Stimulated activated CD4-positive, alpha-beta T cell treated with anti-CD3 and anti-CD28 coated beads, TNF-alpha, amount 100 ng/mL, for 48 hours (primary cell): ENCODE measurements at regions not wholly inside any gene's neighbourhood (a gene's known extent, or its start where the extent isn't known, plus 50 kb on each side); places are given as distances from the start of the nearest gene placed in this dataset.
"Not testable (repeated sequence)": the region's sequence is repeated elsewhere in the genome, so short reads cannot be mapped to it uniquely, and the experiment has no call there.

Experiments used
- DNase-seq, 3 donors: peaks; one replicate each; pipeline ENCODE4 v3.0.0-alpha.2; 2020; ENCODE audit warnings: low read depth in 3 of 3

DNA sequence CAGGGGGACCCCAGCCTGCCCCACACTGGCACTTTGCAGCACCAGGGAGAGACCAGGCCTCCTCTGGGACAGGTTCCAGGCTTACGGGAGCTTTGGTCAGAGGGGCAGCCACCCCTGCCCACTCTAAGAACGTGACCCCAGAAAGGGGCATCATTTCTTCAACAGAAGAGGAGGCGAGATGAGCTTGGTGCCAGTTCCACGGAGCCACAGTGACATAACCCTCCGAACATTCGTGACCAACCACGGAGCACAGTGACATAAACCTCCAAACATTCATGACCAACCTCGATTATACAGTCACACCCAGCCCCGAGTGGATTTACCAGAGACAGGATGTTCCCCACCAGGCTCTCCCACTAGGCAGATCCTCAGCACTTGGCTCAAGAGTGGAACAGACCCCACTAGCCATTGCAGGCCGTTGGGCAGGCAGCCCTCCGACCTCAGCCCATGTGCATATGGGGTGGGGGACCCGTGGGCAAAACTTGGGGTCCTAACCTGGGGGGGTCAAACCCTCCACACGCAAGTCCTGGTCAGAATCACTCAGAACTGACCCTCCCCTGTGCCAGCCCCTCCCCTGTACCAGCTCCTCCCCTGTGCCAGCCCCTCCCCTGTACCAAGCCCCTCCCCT is 112.9 kb downstream of the METRNL start:
- DNase-seq, result no peak

DNA sequence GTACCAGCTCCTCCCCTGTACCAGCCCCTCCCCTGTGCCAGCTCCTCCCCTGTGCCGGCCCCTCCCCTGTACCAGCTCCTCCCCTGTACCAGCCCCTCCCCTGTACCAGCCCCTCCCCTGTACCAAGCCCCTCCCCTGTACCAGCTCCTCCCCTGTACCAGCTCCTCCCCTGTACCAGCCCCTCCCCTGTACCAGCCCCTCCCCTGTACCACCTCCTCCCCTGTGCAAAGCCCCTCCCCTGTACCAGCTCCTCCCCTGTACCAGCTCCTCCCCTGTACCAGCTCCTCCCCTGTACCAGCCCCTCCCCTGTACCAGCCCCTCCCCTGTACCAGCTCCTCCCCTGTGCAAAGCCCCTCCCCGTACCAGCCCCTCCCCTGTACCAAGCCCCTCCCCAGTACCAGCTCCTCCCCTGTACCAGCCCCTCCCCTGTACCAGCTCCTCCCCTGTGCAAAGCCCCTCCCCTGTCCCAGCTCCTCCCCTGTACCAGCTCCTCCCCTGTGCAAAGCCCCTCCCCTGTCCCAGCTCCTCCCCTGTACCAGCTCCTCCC is 113.5 kb downstream of the METRNL start:
- DNase-seq, result not testable (repeated sequence)

DNA sequence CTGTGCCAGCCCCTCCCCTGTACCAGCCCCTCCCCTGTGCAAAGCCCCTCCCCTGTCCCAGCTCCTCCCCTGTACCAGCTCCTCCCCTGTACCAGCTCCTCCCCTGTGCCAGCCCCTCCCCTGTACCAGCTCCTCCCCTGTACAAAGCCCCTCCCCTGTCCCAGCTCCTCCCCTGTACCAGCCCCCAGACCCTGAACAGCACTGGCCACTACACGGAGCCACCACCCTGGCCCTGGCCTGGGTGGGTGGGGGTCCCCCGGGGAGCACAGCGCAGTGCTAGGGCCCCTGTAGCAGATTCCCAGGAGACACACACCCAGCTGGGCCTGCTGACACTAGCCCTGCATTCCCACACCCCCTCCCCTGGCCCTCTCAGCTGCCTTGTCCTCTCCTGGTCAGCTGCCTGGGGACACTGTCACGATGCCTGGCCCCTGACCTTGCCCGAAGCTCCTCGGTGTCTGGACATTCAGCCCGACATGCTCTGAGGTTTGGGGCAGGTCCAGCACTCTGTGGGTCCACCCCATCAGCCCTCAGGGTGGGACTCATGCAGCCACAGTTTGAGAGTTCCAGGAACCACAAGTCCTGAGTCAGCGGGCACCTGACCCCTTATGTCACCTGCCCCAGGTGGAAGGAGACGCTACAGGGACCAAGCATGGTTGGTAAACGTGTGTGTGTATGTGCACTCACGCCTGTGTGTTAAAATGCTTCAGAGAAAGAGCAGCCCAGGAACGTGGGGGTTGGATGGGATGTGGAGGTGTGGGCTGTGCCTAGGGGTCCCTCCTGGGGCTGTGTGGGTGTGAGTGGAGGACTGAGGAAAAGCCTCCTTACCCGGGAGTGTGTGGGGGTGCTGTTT is 114.2 kb downstream of the METRNL start:
- no peak for DNase-seq

DNA sequence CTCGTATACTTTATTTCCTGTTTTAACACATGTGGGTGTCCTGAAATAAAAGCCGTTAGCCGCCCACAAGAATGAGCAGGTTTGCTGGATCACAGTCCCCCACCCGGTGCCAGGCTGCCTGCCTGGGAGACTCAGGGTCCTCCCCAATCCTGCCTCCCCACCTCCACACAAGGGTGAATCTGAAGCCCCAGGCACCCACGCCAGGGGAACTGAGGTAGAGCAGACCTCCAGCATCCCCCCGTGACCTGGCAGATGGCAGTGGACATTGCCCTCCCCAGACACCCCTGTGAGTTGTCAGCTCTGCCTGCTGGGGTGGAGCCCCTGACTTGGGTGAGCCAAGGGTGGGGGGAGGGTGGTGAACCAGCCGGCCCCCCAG is 114.8 kb downstream of the METRNL start:
- DNase-seq, result no peak

DNA sequence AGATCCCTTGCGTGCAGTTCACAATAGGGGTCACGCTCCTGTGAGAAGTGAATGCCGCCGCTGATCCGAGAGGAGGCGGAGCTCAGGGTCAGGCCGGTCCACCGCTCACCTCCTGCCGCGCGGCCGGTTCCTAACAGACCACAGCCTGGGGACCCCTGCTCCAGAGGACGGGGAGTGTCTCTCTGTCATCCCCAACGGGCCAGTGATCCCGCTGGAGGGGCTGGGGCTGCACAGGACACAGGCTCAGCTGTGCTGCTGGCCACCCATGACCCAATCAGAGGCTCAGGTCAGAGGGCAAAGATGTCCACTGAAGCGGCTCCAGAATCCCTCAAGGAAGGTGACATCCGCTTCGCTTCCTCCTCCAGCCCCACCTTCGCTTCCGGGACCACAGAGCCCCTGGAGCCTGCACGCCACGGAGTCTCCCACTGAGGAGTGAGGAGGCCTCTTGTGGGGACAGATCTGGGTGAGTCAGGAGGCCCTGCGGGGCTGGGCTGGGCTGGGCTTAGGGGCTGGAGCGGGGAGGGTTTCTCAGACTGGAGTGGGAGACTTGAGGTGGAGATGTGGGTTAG is 115.4 kb downstream of the METRNL start:
- no peak for DNase-seq

DNA sequence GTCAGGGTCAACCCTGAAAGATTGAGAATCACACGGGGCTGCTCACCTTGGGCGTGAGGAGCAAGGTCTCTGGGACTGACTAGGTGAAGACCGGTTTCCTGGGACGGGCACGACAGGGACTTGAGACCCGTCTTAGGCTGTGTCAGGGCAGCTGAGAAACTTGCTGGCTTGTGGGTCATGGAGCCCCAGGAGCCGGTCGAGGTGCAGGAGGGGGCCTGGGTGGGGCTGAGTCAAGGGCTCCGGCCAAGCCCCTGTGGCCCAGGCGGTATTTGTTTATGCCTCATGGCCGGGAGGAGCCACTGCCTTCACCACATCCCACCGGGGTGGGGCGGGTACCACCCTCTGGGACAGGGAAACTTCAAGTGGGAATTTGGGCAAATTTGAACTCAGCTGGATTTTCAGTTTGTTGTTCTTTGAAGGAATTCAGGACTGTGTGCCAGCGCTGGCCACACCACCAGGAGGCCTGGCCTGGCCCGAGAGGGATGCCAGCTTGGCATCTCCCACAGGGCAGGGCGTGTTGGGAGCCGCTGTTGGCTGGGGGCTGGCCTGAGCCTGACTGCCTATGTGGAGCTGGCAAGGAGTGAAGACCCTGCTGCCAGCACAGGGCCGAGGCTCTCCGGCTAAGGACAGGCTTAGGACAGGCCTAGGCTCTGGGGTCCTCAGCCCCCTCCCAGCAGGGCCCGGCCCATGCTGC is 116.1 kb downstream of the METRNL start:
- no peak for DNase-seq

DNA sequence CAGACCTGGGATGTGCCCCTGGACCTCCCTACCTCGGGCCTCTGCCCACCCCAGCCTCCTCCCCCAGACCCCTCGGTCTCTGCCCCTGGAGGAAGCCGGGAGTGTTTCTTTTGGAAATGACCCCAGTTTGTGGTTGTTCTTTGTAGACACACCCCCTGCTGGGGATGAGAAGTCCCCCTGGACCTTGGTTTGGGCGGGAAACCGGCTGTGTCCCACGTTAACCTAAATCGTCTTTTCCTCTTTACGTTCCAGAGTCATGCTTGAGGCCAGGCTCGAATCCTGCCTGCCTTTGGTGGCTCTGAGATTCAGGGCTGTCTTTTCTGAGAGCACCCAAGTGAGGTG is 116.6 kb downstream of the METRNL start:
- DNase-seq, result no peak

DNA sequence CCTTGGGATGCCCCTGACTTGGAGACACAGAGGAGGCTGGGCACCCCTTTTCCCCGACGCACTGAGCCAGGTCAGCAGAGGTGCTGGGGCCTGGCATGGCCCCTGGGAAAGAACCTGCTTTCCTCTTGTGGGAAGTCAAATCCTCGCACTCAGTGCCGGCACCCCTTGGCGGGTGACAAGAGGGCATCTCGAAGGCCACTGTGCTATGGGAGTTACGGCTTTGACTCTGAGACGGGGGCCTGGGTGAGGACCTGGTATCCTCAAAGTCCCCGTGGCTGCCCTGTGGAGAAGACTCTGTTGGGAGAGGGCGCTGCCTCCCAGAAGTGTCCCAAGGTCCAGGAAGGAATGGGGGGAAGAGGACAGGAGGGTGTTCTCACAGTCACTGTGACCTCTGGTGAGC is 117.0 kb downstream of the METRNL start:
- no peak for DNase-seq

DNA sequence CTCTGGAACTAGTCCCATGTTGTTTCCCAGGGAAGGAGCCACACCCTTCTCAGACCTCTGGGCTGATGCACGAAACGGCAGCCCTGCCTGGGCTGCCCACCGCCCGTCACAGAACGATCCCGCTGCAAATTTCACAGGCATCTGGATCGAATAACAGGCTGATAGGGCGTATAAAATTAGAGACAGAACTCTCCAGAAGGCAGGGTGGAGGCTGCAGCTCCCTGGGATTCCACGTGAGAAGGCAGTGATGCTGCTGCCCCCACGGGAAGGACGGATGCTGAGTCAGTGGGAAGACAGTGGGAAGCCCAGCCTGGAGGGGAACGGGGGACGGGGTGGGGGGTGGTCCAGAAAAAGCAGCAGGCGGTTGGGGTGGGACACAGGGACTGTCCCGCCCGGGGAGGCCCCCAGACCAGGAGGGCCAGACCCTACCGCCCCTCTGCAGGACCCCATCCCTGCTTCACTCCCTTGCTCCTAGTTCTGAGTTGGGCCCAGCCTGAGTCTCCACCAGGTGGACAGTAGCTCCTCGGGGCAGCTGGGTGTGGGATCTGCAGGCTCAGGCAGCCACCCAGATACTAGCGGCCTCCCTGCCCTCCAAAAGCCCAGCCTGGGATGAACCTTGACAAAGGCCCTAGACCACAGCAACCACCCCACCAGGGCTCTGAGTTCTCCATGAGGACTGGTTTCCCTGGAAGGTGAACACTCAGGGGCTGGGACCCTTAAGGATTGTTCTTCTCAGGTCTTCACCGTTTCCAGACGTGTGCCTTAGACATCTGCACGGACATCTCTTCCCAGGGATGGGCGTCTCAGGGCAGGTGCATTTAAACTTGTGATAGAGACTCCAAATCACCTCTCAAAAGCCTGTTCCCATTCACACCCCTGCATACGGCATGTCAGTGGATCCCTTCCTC is 117.8 kb downstream of the METRNL start:
- DNase-seq, result no peak

DNA sequence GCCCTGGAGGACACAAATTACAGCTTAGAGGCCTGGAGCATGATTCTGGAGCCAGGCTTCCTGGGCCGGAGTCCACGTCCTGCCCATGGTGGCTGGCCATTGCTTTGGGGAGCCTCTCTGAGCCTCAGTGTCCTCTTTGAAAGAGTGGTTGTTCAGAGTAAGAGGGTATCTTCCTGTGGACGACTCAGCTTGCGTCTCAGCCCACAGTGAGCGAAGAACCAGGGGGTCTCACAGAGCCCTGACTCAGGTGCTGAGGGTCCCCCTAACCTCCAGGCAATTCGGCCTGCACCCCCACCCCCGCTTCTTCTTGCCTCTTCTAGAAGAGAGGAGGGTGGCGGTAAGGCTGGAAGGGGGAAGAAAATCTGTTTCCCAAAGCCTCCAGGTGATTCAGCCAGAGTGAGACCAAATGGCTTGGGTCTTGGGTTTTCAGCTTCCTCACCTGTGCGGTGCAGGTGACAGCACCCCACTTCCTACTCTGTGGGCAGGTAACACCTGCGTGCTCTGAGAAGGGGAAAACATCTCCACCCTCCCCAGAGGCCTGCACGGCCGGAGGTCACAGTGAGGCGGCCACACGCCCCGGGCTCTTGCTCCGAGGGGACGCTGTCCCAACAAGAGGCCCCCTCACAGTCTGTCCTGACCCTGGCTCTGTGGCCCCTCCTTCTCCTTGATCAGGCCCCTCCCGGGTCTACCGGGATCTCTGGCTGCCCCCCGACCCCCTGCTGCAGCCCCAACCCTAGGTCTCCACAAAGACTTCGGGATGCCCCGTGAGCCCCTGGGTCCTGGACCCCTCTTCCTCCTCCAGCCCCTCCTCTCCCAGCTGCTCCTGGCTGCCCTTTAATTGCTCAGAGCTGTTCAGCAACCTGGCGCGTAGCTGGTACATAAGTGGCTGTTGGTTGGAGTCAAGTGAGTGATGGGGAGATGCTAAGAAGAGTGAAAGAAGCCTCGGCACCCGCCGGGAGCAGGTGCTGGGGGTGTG is 119.2 kb downstream of the METRNL start:
- DNase-seq, result no peak

DNA sequence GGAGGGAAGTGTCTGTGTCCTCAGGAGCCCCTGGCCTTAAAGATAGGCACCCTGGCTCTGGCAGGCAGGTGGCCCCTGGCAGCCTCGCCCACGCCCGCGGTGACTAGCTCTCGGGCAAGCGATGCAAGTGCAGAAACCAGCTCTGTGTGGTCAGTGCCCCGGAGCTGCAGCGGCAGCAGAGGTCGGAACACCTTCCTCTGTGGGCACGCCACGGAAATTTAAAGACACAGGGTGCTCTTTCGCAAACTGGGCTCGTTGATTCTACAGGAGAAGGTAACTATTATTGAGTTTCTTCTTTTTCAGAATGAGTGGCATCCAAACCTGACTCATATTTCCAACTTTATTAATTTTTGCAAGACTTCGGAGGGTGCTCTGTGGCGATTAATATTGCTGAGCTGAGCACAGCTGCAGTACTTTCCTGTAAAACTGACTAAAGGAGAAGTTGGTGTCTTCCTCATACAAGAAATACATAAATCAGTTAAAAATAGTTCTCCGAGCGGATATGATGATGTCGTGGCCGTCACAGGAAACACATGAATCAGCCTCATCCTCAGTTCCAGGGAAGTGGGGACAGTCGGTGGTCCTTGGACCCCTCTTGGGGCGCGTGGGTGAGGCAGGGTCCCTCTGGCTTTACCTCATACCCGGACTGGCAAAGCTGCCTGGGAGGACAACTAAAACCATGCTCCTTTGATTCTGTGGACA is 120.2 kb downstream of the METRNL start:
- peak; percentile 41 to 72 (median 67) for DNase-seq

DNA sequence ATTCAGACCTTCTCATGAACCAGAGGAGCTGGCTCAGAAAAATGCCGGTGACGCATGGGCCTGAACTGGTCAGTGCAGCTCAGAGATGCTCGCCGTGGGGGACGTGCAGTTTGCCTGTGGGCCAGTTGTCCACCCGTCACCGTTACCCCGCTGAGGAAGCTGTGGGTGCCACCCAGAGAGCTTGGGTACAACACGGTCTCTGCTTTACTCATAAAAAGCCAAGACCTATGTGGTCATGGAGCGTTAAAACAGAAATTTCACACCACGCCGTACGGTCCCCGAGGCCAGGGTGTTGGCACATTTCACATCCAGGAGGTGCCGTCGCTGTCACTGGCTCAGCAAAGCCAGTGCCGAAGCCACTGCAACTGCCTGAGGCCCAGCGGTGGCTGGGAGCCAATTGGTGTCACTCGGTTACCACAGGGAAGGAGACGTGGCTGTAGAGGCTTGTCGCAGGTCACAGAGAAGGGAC is 120.9 kb downstream of the METRNL start:
- peak in 2 of 3 donors; percentile 42 to 69 for DNase-seq

DNA sequence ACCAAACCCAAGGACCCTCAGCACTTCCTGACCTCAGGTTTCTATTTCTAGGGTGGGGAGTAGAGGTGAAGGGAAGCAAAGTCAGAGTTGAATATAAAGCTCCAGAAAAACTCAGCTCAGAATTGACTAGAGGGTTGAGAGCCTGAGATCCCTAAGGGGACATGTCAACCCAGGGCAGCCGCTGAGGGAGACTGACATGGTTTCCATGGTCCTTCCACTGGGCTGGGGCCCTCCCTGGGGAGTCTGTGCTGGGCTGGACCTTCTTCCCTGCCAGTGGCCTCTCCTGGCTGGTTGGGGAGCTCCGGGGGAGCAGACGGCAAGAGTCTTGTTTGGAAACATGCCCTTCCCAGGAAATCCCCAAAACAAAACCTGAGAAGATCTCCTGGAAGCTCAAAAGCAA is 121.3 kb downstream of the METRNL start:
- DNase-seq, result no peak

DNA sequence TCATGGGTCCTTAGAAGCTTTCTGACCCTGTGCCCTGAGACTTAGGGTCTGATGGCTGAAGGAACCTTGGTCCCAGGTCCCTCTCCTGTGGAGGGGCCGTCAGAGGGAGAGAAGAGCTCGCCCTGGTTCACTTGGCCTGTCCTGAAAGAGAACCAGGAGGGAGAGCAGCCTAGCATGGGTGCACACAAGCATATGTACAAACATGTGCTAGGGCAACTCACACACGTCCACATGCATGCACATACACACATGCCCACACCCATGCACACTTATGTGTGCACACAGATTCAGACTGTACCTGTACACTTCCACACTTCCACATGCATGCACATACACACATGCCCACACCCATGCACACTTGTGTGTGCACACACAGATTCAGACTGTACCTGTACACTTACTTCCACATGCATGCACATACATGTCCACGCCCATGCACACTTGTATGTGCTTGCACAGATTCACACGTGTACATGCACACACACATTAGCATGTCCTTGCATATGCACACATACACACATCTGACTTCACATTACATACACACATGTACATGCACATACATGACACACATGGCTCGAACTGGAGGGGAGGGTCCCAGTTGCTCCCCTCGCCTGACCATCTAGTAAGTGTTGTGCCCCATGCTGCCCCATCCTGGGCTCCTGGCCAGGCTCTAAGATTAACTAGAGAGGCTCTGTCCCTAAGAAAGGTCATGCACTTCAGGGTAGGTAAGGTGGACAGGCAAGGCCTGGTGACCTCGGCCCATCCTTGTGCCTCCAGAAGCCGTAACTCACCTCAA is 122.0 kb downstream of the METRNL start:
- DNase-seq, result no peak

DNA sequence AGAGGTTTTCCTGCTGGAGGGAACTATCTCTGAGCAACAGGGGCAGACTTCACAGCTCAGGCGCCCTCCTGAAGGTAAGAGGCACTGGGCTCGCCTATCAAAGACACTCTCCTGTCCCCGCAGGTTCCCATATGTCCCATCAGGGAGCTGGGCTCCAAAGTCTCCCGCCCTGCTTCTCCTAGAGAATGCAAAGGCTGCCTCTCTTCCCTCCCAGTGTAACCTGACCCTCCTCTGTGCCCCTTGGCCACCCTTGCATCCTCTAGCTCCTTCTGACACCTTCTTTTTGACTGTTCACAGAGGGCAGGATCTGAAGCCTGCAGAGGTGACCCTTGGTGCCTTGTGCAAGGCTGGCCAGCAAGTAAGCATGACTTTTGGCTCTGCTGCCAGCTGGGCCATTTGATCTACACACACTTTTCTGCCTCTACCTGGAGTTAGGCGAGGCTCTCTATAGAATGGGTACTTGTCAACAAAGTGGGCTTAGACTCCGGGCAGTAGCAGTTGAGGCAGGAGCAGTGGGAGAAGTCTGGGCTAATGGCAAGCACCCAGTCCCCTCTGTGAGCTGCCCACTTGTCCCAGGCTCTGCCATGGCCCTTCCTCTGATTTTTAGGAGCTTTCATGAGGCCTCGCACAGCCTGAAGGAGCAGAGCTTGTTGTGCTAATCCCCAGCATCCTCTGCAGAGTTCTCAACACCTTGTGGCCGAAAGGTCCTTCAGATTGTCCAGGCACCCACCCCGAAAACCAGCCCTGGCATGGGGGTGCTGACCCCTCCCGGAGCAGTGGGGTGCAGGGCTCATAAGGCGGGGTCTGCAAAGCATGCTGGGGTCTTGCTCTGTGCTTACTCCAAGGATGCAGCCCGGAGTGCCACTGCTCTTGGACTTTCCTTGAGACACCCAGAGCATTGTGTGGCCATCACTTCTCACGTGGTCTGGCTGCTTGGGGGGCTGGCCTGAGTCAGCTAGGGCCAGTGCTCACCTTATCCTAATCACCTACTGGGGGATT is 122.9 kb downstream of the METRNL start:
- DNase-seq, result no peak

DNA sequence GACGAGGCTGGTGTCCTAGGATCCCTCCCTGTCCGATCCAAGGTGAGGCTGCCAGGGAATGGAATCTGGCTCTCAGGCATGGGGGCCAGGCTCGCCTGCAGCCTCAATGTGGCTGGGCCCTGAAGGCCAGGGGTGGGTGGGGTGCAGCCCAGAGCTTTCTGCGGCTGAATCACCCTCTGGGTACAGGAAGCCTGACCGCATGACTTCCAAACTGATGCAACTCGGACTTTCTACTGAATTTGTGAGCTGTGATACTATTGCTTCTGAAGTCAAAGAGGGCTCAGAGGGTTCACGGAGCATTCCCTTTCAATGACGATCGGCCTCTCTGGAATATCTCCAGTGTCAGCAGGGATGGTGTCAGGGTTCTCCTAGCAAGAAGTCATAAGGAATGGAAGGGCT is 123.7 kb downstream of the METRNL start:
- no peak for DNase-seq
